IMR-90 (cell line): ENCODE measurements at regions not wholly inside any gene's neighbourhood (a gene's known extent, or its start where the extent isn't known, plus 50 kb on each side); places are given as distances from the start of the nearest gene placed in this dataset.

Experiments used
- ATAC-seq: fragments of 200-7000 bp; cut with Tn5 transposase; 2 replicates; pipeline ENCODE4 v1.9.1; 2020; ENCODE audit warnings: low read depth, mild to moderate bottlenecking, moderate library complexity
- BruUV-seq: library from RNA; stranded (reverse); fragments of 400-500 nt; replicated peaks from 2 replicates; lab custom pipeline; 2021; lab: Mats Ljungman, UMichigan
- CTCF ChIA-PET: fragments of 300-600 bp; formaldehyde crosslinking; extraction: SDS; loops from one replicate; lab custom pipeline; 2021; ENCODE audit warnings: antibody characterized with exemption; lab: Yijun Ruan, JAX
- POLR2A ChIA-PET: fragments of 300-600 bp; sonication (Branson Sonifier 250); formaldehyde crosslinking; loops from one replicate; lab custom pipeline; 2022; ENCODE audit warnings: antibody characterized with exemption; ENCODE audit not compliant: unreplicated experiment; lab: Charles Lee
- DNase-seq: peaks from one replicate; pipeline ENCODE4 v3.0.0; 2013
- H2AFZ ChIP-seq: replicated peaks from 2 replicates; pipeline ENCODE3; 2013; ENCODE audit warnings: low read length, mild to moderate bottlenecking; ENCODE audit not compliant: poor library complexity
- H2AK5ac ChIP-seq: 2 replicates; pipeline ENCODE4 v1.6.1; 2013; ENCODE audit warnings: low read depth, low read length, inconsistent platforms
- H2AK9ac ChIP-seq: replicated peaks from 2 replicates; pipeline ENCODE3; 2013; ENCODE audit warnings: mild to moderate bottlenecking, low read depth, low read length, moderate library complexity; ENCODE audit not compliant: poor library complexity
- H2BK120ac ChIP-seq: 2 replicates; pipeline ENCODE4 v1.6.1; 2013; ENCODE audit warnings: low read depth, low read length, inconsistent platforms
- H2BK15ac ChIP-seq: 3 replicates; pipeline ENCODE4 v1.6.1; 2013; ENCODE audit warnings: low read depth, low read length, inconsistent platforms
- H2BK20ac ChIP-seq: 2 replicates; pipeline ENCODE4 v1.6.1; 2013; ENCODE audit warnings: low read depth, mild to moderate bottlenecking, inconsistent platforms, low read length, moderate library complexity
- H2BK5ac ChIP-seq: 2 replicates; pipeline ENCODE4 v1.6.1; 2013; ENCODE audit warnings: mild to moderate bottlenecking, low read depth, low read length, inconsistent platforms; ENCODE audit not compliant: poor library complexity, severe bottlenecking
- H3K14ac ChIP-seq: replicated peaks from 2 replicates; pipeline ENCODE4 v1.6.1; 2013; ENCODE audit warnings: low read depth, low read length, inconsistent platforms
- H3K18ac ChIP-seq: 2 replicates; pipeline ENCODE4 v1.6.1; 2013; ENCODE audit warnings: low read depth, low read length, control low read depth
- H3K23ac ChIP-seq: 2 replicates; pipeline ENCODE4 v1.6.1; 2013; ENCODE audit warnings: low read depth, low read length, inconsistent platforms
- H3K27ac ChIP-seq: 2 replicates; pipeline ENCODE4 v1.5.1; 2013; ENCODE audit warnings: mild to moderate bottlenecking, control low read depth, low read length; ENCODE audit not compliant: insufficient read depth
- H3K27me3 ChIP-seq: 2 replicates; pipeline ENCODE4 v1.6.1; 2013; ENCODE audit warnings: low read length; ENCODE audit not compliant: control insufficient read depth, insufficient read depth
- H3K36me3 ChIP-seq: 2 replicates; pipeline ENCODE4 v1.6.1; 2013; ENCODE audit warnings: low read length, mixed read lengths; ENCODE audit not compliant: control insufficient read depth, insufficient read depth
- H3K4ac ChIP-seq: 2 replicates; pipeline ENCODE4 v1.6.1; 2013; ENCODE audit warnings: low read depth, low read length, inconsistent platforms
- H3K4me1 ChIP-seq: 2 replicates; pipeline ENCODE4 v1.6.1; 2013; ENCODE audit warnings: low read length, mixed read lengths; ENCODE audit not compliant: control insufficient read depth, insufficient read depth
- H3K4me2 ChIP-seq: 2 replicates; pipeline ENCODE4 v1.6.1; 2013; ENCODE audit warnings: low read depth, mild to moderate bottlenecking, control low read depth, low read length, moderate library complexity
- H3K4me3 ChIP-seq: 2 replicates; pipeline ENCODE4 v1.5.1; 2013; ENCODE audit warnings: low read depth, mild to moderate bottlenecking, control low read depth, low read length, moderate library complexity; ENCODE audit not compliant: insufficient read depth
- H3K56ac ChIP-seq: 2 replicates; pipeline ENCODE4 v1.6.1; 2013; ENCODE audit warnings: low read length, inconsistent platforms; ENCODE audit not compliant: insufficient read depth; ENCODE audit errors: extremely low read depth
- H3K79me1 ChIP-seq, 2 experiments: 2 replicates each; pipeline ENCODE4 v1.6.1; 2013; ENCODE audit warnings: low read length in 2 of 2, inconsistent platforms in 1 of 2, low read depth in 1 of 2
- H3K9ac ChIP-seq: 2 replicates; pipeline ENCODE4 v1.6.1; 2013; ENCODE audit warnings: low read depth, low read length, control low read depth
- H3K9me1 ChIP-seq: 2 replicates; pipeline ENCODE4 v1.6.1; 2013; ENCODE audit warnings: low read length, inconsistent platforms; ENCODE audit not compliant: insufficient read depth
- H3K9me3 ChIP-seq: 2 replicates; pipeline ENCODE4 v1.6.1; 2013; ENCODE audit warnings: low read length; ENCODE audit not compliant: control insufficient read depth, insufficient read depth
- H4K20me1 ChIP-seq: 2 replicates; pipeline ENCODE4 v1.6.1; 2013; ENCODE audit warnings: low read length, inconsistent platforms; ENCODE audit not compliant: insufficient read depth
- H4K5ac ChIP-seq: 2 replicates; pipeline ENCODE4 v1.6.1; 2013; ENCODE audit warnings: mild to moderate bottlenecking, low read depth, low read length, control low read depth
- H4K8ac ChIP-seq, 2 experiments: 2 replicates each; pipeline ENCODE4 v1.6.1; 2013; ENCODE audit warnings: low read depth in 2 of 2, low read length in 2 of 2, control low read depth in 1 of 2, inconsistent platforms in 1 of 2
- H4K91ac ChIP-seq: 2 replicates; pipeline ENCODE4 v1.6.1; 2013; ENCODE audit warnings: low read depth, low read length, inconsistent platforms; ENCODE audit not compliant: insufficient read depth
- BHLHE40 ChIP-seq: fragments of 150-350 bp; IDR thresholded peaks from 2 replicates; pipeline ENCODE4 v1.6.1; 2016; ENCODE audit warnings: mild to moderate bottlenecking, low read depth, low read length
- CEBPB ChIP-seq: IDR thresholded peaks from 2 replicates; pipeline ENCODE4 v1.6.1; 2012; ENCODE audit warnings: low read depth, low read length, improper control_type of control experiment
- CHD1 ChIP-seq: IDR thresholded peaks from 2 replicates; pipeline ENCODE4 v1.6.1; 2012; ENCODE audit warnings: low read depth, low read length, improper control_type of control experiment
- CTCF ChIP-seq: conservative IDR thresholded peaks from 2 replicates; pipeline ENCODE4 v1.5.1; 2012; ENCODE audit warnings: mild to moderate bottlenecking, low read depth, low read length, improper control_type of control experiment
- ELK1 ChIP-seq: fragments of 150-350 bp; IDR thresholded peaks from 2 replicates; pipeline ENCODE4 v1.6.1; 2016; ENCODE audit warnings: low read depth, mild to moderate bottlenecking, low read length, moderate library complexity, borderline replicate concordance
- FOS ChIP-seq: fragments of 150-350 bp; IDR thresholded peaks from 2 replicates; pipeline ENCODE4 v1.6.1; 2016; ENCODE audit warnings: low read depth, low read length
- MAFK ChIP-seq: IDR thresholded peaks from 2 replicates; pipeline ENCODE4 v1.6.1; 2012; ENCODE audit warnings: low read depth, low read length, improper control_type of control experiment
- MAZ ChIP-seq: IDR thresholded peaks from 2 replicates; pipeline ENCODE4 v1.6.1; 2012; ENCODE audit warnings: low read depth, mild to moderate bottlenecking, low read length, improper control_type of control experiment, moderate library complexity, borderline replicate concordance
- MXI1 ChIP-seq: IDR thresholded peaks from 2 replicates; pipeline ENCODE4 v1.6.1; 2012; ENCODE audit warnings: low read depth, mild to moderate bottlenecking, low read length, moderate library complexity, borderline replicate concordance
- NFE2L2 ChIP-seq: fragments of 150-350 bp; IDR thresholded peaks from 2 replicates; pipeline ENCODE4 v1.6.1; 2016; ENCODE audit warnings: low read depth, mild to moderate bottlenecking, low read length
- POLR2A ChIP-seq: IDR thresholded peaks from 2 replicates; pipeline ENCODE4 v1.6.1; 2012; ENCODE audit warnings: mild to moderate bottlenecking, low read depth, low read length
- RAD21 ChIP-seq: IDR thresholded peaks from 2 replicates; pipeline ENCODE4 v1.6.1; 2012; ENCODE audit warnings: low read length, improper control_type of control experiment
- RCOR1 ChIP-seq: IDR thresholded peaks from 2 replicates; pipeline ENCODE4 v1.6.1; 2012; ENCODE audit warnings: mild to moderate bottlenecking, low read length, improper control_type of control experiment; ENCODE audit not compliant: insufficient replicate concordance
- RFX5 ChIP-seq: IDR thresholded peaks from 2 replicates; pipeline ENCODE4 v1.8.0; 2012; ENCODE audit warnings: low read depth, mild to moderate bottlenecking, low read length, moderate library complexity
- SMC3 ChIP-seq: fragments of 150-350 bp; IDR thresholded peaks from 2 replicates; pipeline ENCODE4 v1.6.1; 2016; ENCODE audit warnings: low read depth, mild to moderate bottlenecking, antibody characterized with exemption, low read length, moderate library complexity
- WGBS, 2 experiments: methylation state at CpG; one replicate each; pipeline versions ENCODE4 v1.1.5 to v1.1.7; 2013; ENCODE audit warnings: missing lambda C conversion rate in 2 of 2; ENCODE audit not compliant: insufficient read length in 1 of 2; ENCODE audit errors: extremely low coverage in 2 of 2; 5-methylcytosine and 5-hydroxymethylcytosine counted together
- dilution Hi-C: fragments of 300-500 bp; cut with HindIII; formaldehyde crosslinking; loops from one replicate; pipeline ENCODE4 v1.14.3; 2018; ENCODE audit warnings: low sequenced_read_pairs; ENCODE audit not compliant: unreplicated experiment
- in situ Hi-C: fragments of 300-500 bp; cut with MboI; formaldehyde crosslinking; loops from 3 replicates; pipeline ENCODE4 v1.14.3; 2019; ENCODE audit warnings: low sequenced_read_pairs, inconsistent platforms, mixed read lengths
- intact Hi-C: fragments of 100-400 bp; cut with micrococcal nuclease; formaldehyde crosslinking; loops from 2 replicates; pipeline ENCODE4 v1.10.0; 2022
- TF ChIP-seq, protein P1 (sequence below): fragments of 150-350 bp; IDR thresholded peaks from 2 replicates; pipeline ENCODE4 v1.6.1; 2017; ENCODE audit warnings: mild to moderate bottlenecking, antibody characterized with exemption, low read length, low read depth

- BruUV-seq: no TSS peak
- no peak overlapping the region for H4K91ac ChIP-seq
- 88% methylated on average over 15 of the region's 17 CpGs; no CpG with 5 or more reads in 1 of the 2 experiments for WGBS, 2 experiments
These were observed 66.0 kb upstream of the ZNF527 start for GRCh38 chr19:37304884-37305255.

More at GRCh38 chr19:37304884-37305255, 66.0 kb upstream of the ZNF527 start:
- Histone ChIP-seq H2AFZ (no peak overlapping the region), H3K27me3 (no peaks in the 10 kb centered on the region), H2BK120ac (no peak overlapping the region), H3K36me3 (no peaks in the 10 kb centered on the region), H3K9me3 (peaks cover 32% of the 10 kb centered on the region), H3K9ac (no peak overlapping the region), H3K4ac (no peak overlapping the region), H2AK5ac (no peak overlapping the region), H3K18ac (no peak overlapping the region), H3K56ac (no peak overlapping the region), H2BK5ac (no peak overlapping the region), H2BK15ac (no peak overlapping the region), H3K14ac (no peak overlapping the region), H4K20me1 (no peaks in the 10 kb centered on the region), H2AK9ac (no peak overlapping the region), H4K5ac (no peak overlapping the region), H3K4me1 (no peaks in the 10 kb centered on the region), H3K27ac (no peak overlapping the region), H3K23ac (no peak overlapping the region), H3K9me1 (no peaks in the 10 kb centered on the region), H3K79me1 (no peaks in the 10 kb centered on the region), H3K4me3 (no peak overlapping the region), H2BK20ac (no peak overlapping the region), H4K8ac (no peak overlapping the region), H3K4me2 (no peak overlapping the region)
- ChIA-PET CTCF (no interaction called here), POLR2A (no interaction called here)
- ATAC-seq (no peak), DNase-seq (no peak)
- intact Hi-C loops: no loop called here
- in situ Hi-C loops: no loop called here
- dilution Hi-C loops: no loop called here
- TF ChIP-seq ELK1 (no peak), CHD1 (no peak), BHLHE40 (no peak), POLR2A (no peak), RCOR1 (no peak), MAFK (no peak), MXI1 (no peak), RFX5 (no peak), CTCF (no peak), MAZ (no peak), SMC3 (no peak), CEBPB (no peak), RAD21 (no peak), FOS (no peak), NFE2L2 (no peak)
- TF ChIP-seq, protein P1, sequence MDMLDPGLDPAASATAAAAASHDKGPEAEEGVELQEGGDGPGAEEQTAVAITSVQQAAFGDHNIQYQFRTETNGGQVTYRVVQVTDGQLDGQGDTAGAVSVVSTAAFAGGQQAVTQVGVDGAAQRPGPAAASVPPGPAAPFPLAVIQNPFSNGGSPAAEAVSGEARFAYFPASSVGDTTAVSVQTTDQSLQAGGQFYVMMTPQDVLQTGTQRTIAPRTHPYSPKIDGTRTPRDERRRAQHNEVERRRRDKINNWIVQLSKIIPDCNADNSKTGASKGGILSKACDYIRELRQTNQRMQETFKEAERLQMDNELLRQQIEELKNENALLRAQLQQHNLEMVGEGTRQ: no peak
